Neutrophil (primary cell): ENCODE measurements at regions not wholly inside any gene's neighbourhood (a gene's known extent, or its start where the extent isn't known, plus 50 kb on each side); places are given as distances from the start of the nearest gene placed in this dataset.

Experiments used
- H3K27ac ChIP-seq: fragments of 200-600 bp; sonication (generic); 2 replicates; pipeline ENCODE4 v1.5.1; 2016; ENCODE audit warnings: mild to moderate bottlenecking, moderate library complexity
- H3K27me3 ChIP-seq: fragments of 200-600 bp; sonication (generic); 2 replicates; pipeline ENCODE4 v1.6.0; 2016; ENCODE audit warnings: mild to moderate bottlenecking
- H3K36me3 ChIP-seq: fragments of 200-600 bp; sonication (generic); 2 replicates; pipeline ENCODE4 v1.5.1; 2017
- H3K4me1 ChIP-seq, 2 experiments: fragments of 200-600 bp in 1 of 2; sonication (generic) in 1 of 2; 1 replicate in 1 of 2; 2 replicates in 1 of 2; pipeline versions ENCODE4 v1.5.1 to v1.6.1; 2013 to 2016; ENCODE audit warnings: low read depth in 1 of 2, low read length in 1 of 2, mild to moderate bottlenecking in 1 of 2, moderate library complexity in 1 of 2; ENCODE audit not compliant: control insufficient read depth in 1 of 2, insufficient read depth in 1 of 2
- H3K4me3 ChIP-seq, 2 experiments: fragments of 200-600 bp in 1 of 2; sonication (generic) in 1 of 2; 1 replicate in 1 of 2; 2 replicates in 1 of 2; pipeline ENCODE4 v1.5.1; 2013 to 2016; ENCODE audit warnings: low read depth in 1 of 2, low read length in 1 of 2, mild to moderate bottlenecking in 1 of 2, moderate library complexity in 1 of 2
- H3K9me3 ChIP-seq: fragments of 200-600 bp; sonication (generic); 2 replicates; pipeline ENCODE4 v1.5.1; 2016
- CTCF ChIP-seq: fragments of 200-600 bp; sonication (generic); IDR thresholded peaks from 2 replicates; pipeline ENCODE4 v1.5.1; 2016; ENCODE audit warnings: antibody characterized with exemption

GRCh38 chr2:33671198-33671597 lies 72.1 kb upstream of the FAM98A start:
- Histone ChIP-seq H3K9me3 (no peaks in the 10 kb centered on the region), H3K27me3 (no peaks in the 10 kb centered on the region), H3K4me3 (no peak overlapping the region), H3K27ac (no peak overlapping the region), H3K4me1 (no peaks in the 10 kb centered on the region), H3K36me3 (no peaks in the 10 kb centered on the region)
- TF ChIP-seq CTCF: no peak

- Histone ChIP-seq H3K27ac (no peak overlapping the region), H3K9me3 (no peaks in the 10 kb centered on the region), H3K4me3 (no peak overlapping the region), H3K36me3 (no peaks in the 10 kb centered on the region), H3K4me1 (no peaks in the 10 kb centered on the region), H3K27me3 (no peaks in the 10 kb centered on the region)
- TF ChIP-seq CTCF: no peak
These were observed 71.4 kb upstream of the FAM98A start for GRCh38 chr2:33670392-33670937.

- Histone ChIP-seq H3K4me3 (no peak overlapping the region), H3K27me3 (no peaks in the 10 kb centered on the region), H3K27ac (no peak overlapping the region), H3K4me1 (no peaks in the 10 kb centered on the region), H3K36me3 (no peaks in the 10 kb centered on the region), H3K9me3 (no peaks in the 10 kb centered on the region)
- TF ChIP-seq CTCF: no peak
These were observed 67.8 kb upstream of the FAM98A start for GRCh38 chr2:33666879-33667278.

GRCh38 chr2:33665039-33665438 lies 65.9 kb upstream of the FAM98A start:
- Histone ChIP-seq H3K27me3 (no peaks in the 10 kb centered on the region), H3K4me3 (no peak overlapping the region), H3K27ac (no peak overlapping the region), H3K9me3 (no peaks in the 10 kb centered on the region), H3K36me3 (no peaks in the 10 kb centered on the region), H3K4me1 (no peaks in the 10 kb centered on the region)
- no peak for TF ChIP-seq CTCF

- Histone ChIP-seq H3K27me3 (no peaks in the 10 kb centered on the region), H3K4me3 (no peak overlapping the region), H3K36me3 (no peaks in the 10 kb centered on the region), H3K9me3 (no peaks in the 10 kb centered on the region), H3K27ac (no peak overlapping the region), H3K4me1 (peaks cover 3 to 11% of the 10 kb centered on the region in 2 experiments)
- TF ChIP-seq CTCF: no peak
These were observed 61.5 kb upstream of the FAM98A start for GRCh38 chr2:33660416-33661123.
